ENCODE measurements at regions not wholly inside any gene's neighbourhood (a gene's known extent, or its start where the extent isn't known, plus 50 kb on each side); places are given as distances from the start of the nearest gene placed in this dataset.

DNA sequence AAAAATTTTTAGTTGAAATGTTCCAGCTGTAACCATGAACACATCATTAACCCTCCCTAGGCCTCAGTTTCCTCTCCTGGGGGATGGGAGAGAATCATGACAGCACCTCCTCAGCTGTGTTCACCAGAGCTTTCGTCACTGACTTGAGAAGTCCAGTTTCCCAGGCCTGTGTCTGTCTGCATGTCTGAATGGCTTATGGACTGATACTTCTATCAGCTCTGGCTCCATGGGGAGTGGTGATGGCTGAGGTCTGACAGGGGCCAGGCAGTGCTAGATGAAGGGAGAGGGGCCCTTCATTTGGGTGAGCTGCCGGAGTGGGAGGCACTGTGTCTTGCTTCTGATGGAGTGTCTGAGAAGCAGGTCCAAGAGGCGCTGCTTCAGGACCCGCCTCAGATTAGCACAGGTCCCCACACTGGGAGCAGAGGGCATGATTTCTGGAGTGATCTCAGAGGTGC, 192.9 kb downstream of the PTPN20 start:
- CTCF ChIA-PET: interaction anchor here (0.6 to 0.8 kb wide), 3 partner anchors 14 to 209 kb away, joined by 3 to 4 read pairs (median 3); no protein-coding TSS in a partner anchor
- Histone ChIP-seq H3K27ac (ENCODE audit: extremely low read depth, low read depth, low read length) (no peak overlapping the region), H3K9me3 (ENCODE audit: control insufficient read depth, insufficient read depth, low read depth, low read length) (no peaks in the 10 kb centered on the region), H3K36me3 (ENCODE audit: control insufficient read depth in 2 of 2, insufficient read depth in 1 of 2, low read length in 2 of 2) (no peaks in the 10 kb centered on the region), H3K4me1 (ENCODE audit: control insufficient read depth, insufficient read depth, low read length) (no peaks in the 10 kb centered on the region), H3K4me3 (ENCODE audit: low read depth, low read length) (no peak overlapping the region)
- POLR2A ChIA-PET: no interaction called here
- TF ChIP-seq OVOL3 (tag by site-specific recombination; IDR thresholded peaks at IDR 0.05) (no peak), SP2 (tag by site-specific recombination; IDR thresholded peaks at IDR 0.05) (no peak), ZNF660 (tag by site-specific recombination; IDR thresholded peaks at IDR 0.05) (no peak), ZNF664 (tag by site-specific recombination; IDR thresholded peaks at IDR 0.05) (no peak), ZNF350 (tag by site-specific recombination; IDR thresholded peaks at IDR 0.05) (no peak), ZNF140 (tag by site-specific recombination; IDR thresholded peaks at IDR 0.05) (no peak), EGR2 (tag by site-specific recombination; IDR thresholded peaks at IDR 0.05; ENCODE audit: low read depth) (no peak), ZBTB21 (tag by site-specific recombination; IDR thresholded peaks at IDR 0.05) (no peak), ZNF623 (tag by site-specific recombination; IDR thresholded peaks at IDR 0.05) (no peak), ZNF266 (tag by site-specific recombination; IDR thresholded peaks at IDR 0.05; ENCODE audit: low read depth) (no peak), ZNF211 (tag by site-specific recombination; IDR thresholded peaks at IDR 0.05; ENCODE audit: low read depth) (no peak), ZIC2 (tag by site-specific recombination; IDR thresholded peaks at IDR 0.05) (no peak), ZNF433 (tag by site-specific recombination; IDR thresholded peaks at IDR 0.05; ENCODE audit: low read depth) (no peak), ZSCAN16 (tag by site-specific recombination; IDR thresholded peaks at IDR 0.05) (no peak), ZNF214 (tag by site-specific recombination; IDR thresholded peaks at IDR 0.05; ENCODE audit: borderline replicate concordance) (no peak)
- TF ChIP-seq, protein P1, sequence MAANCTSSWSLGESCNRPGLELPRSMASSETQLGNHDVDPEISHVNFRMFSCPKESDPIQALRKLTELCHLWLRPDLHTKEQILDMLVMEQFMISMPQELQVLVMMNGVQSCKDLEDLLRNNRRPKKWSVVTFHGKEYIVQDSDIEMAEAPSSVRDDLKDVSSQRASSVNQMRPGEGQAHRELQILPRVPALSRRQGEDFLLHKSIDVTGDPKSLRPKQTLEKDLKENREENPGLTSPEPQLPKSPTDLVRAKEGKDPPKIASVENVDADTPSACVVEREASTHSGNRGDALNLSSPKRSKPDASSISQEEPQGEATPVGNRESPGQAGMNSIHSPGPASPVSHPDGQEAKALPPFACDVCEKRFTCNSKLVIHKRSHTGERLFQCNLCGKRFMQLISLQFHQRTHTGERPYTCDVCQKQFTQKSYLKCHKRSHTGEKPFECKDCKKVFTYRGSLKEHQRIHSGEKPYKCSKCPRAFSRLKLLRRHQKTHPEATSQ (tag by site-specific recombination; IDR thresholded peaks at IDR 0.05): no peak
- TF ChIP-seq, protein P2, sequence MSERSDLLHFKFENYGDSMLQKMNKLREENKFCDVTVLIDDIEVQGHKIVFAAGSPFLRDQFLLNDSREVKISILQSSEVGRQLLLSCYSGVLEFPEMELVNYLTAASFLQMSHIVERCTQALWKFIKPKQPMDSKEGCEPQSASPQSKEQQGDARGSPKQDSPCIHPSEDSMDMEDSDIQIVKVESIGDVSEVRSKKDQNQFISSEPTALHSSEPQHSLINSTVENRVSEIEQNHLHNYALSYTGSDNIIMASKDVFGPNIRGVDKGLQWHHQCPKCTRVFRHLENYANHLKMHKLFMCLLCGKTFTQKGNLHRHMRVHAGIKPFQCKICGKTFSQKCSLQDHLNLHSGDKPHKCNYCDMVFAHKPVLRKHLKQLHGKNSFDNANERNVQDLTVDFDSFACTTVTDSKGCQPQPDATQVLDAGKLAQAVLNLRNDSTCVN (tag by site-specific recombination; optimal IDR thresholded peaks at IDR 0.05): no peak

DNA sequence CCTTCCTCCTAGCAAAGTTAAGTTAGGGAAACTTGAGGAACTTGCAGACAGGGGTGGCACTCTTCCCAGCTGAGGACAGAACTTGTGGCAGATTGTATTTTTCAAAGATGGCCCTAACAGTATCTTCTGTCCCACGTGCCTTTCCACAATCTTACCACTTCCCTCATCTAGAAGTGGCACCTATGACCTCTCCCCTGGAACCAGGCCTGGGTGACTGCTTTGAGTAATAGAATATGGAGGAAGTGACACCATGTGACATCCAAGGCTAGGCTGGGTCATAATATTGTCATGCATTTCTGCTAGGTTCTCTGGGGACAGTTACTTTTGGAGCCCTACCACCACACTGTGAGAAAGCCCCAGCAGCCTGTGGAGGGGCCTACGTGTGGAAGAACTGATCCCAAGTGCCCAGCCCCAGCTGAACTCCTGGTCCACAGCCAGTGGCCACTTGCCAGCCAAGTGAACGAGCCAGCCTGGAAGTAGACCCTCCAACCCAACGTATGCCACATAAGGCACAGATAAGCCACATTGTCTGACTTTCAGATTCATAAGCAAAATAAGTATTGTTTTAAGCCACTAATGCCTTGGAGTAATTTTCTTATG, 193.7 kb downstream of the PTPN20 start:
- Histone ChIP-seq H3K9me3 (ENCODE audit: control insufficient read depth, insufficient read depth, low read depth, low read length) (no peaks in the 10 kb centered on the region), H3K36me3 (ENCODE audit: control insufficient read depth in 2 of 2, insufficient read depth in 1 of 2, low read length in 2 of 2) (no peaks in the 10 kb centered on the region), H3K27ac (ENCODE audit: extremely low read depth, low read depth, low read length) (no peak overlapping the region), H3K4me1 (ENCODE audit: control insufficient read depth, insufficient read depth, low read length) (no peaks in the 10 kb centered on the region), H3K4me3 (ENCODE audit: low read depth, low read length) (no peak overlapping the region)
- TF ChIP-seq ZNF202 (tag by site-specific recombination; IDR thresholded peaks at IDR 0.05; ENCODE audit: borderline replicate concordance) (no peak), ZNF561 (tag by site-specific recombination; IDR thresholded peaks at IDR 0.05; ENCODE audit: borderline replicate concordance) (no peak), ZNF548 (tag by site-specific recombination; IDR thresholded peaks at IDR 0.05) (no peak), ZNF112 (tag by site-specific recombination; IDR thresholded peaks at IDR 0.05) (no peak), ZNF404 (tag by site-specific recombination; IDR thresholded peaks at IDR 0.05) (no peak), KLF9 (tag by site-specific recombination; IDR thresholded peaks at IDR 0.05; ENCODE audit: low read depth) (no peak), ZBTB1 (tag by site-specific recombination; IDR thresholded peaks at IDR 0.05) (no peak), ZBTB48 (tag by site-specific recombination; IDR thresholded peaks at IDR 0.05) (no peak), ZNF416 (tag by site-specific recombination; IDR thresholded peaks at IDR 0.05) (no peak), ZNF324 (tag by site-specific recombination; IDR thresholded peaks at IDR 0.05) (no peak), SETDB1 (IDR thresholded peaks at IDR 0.05; ENCODE audit: insufficient read length, low read length) (no peak), GLI4 (tag by site-specific recombination; IDR thresholded peaks at IDR 0.05) (no peak), ZNF629 (tag by site-specific recombination; IDR thresholded peaks at IDR 0.05) (no peak)
- TF ChIP-seq, protein P3, sequence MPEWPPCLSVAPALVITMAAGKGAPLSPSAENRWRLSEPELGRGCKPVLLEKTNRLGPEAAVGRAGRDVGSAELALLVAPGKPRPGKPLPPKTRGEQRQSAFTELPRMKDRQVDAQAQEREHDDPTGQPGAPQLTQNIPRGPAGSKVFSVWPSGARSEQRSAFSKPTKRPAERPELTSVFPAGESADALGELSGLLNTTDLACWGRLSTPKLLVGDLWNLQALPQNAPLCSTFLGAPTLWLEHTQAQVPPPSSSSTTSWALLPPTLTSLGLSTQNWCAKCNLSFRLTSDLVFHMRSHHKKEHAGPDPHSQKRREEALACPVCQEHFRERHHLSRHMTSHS (tag by site-specific recombination; IDR thresholded peaks at IDR 0.05): no peak
- TF ChIP-seq, protein P4, sequence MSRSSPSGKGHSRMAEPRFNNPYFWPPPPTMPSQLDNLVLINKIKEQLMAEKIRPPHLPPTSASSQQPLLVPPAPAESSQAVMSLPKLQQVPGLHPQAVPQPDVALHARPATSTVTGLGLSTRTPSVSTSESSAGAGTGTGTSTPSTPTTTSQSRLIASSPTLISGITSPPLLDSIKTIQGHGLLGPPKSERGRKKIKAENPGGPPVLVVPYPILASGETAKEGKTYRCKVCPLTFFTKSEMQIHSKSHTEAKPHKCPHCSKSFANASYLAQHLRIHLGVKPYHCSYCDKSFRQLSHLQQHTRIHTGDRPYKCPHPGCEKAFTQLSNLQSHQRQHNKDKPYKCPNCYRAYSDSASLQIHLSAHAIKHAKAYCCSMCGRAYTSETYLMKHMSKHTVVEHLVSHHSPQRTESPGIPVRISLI (tag by site-specific recombination; IDR thresholded peaks at IDR 0.05): no peak
- CTCF ChIA-PET: interaction anchor here (0.5 to 0.7 kb wide), 2 partner anchors 25 to 104 kb away, joined by 3 to 6 read pairs; no protein-coding TSS in a partner anchor
- POLR2A ChIA-PET: no interaction called here

Data from HEK293 (cell line).